ENCODE measurements at regions not wholly inside any gene's neighbourhood (a gene's known extent, or its start where the extent isn't known, plus 50 kb on each side); places are given as distances from the start of the nearest gene placed in this dataset.

GRCh38 chr12:60501124-60501729 is 905.4 kb downstream of the SLC16A7 start:
- no peak for ATAC-seq
- Histone ChIP-seq H3K9me3 (no peaks in the 10 kb centered on the region), H3K4me1 (no peaks in the 10 kb centered on the region), H3K36me3 (no peaks in the 10 kb centered on the region), H3K27me3 (no peaks in the 10 kb centered on the region), H3K27ac (no peak overlapping the region), H3K4me3 (no peak overlapping the region)
- intact Hi-C loops (cut with DNase I) = no loop called here
- TF ChIP-seq POLR2A (IDR thresholded peaks at IDR 0.05) (no peak), CTCF (IDR thresholded peaks at IDR 0.05) (no peak)
- WGBS (ENCODE audit: insufficient coverage, low coverage, low lambda C conversion rate, missing lambda C conversion rate) = 28% methylated on average over 2 of the region's 2 CpGs
- no peak for DNase-seq

- intact Hi-C loops (cut with DNase I) = no loop called here
- DNase-seq (no peak), ATAC-seq (no peak)
- TF ChIP-seq POLR2A (IDR thresholded peaks at IDR 0.05) (no peak), CTCF (IDR thresholded peaks at IDR 0.05) (no peak)
- H3K4me3 ChIP-seq = no peak overlapping the region
- no peaks in the 10 kb centered on the region for H3K9me3 ChIP-seq
- H3K27me3 ChIP-seq = no peaks in the 10 kb centered on the region
- H3K4me1 ChIP-seq = no peaks in the 10 kb centered on the region
- no peaks in the 10 kb centered on the region for H3K36me3 ChIP-seq
- 41% methylated on average over 5 of the region's 5 CpGs for WGBS (ENCODE audit: insufficient coverage, low coverage, low lambda C conversion rate, missing lambda C conversion rate)
- H3K27ac ChIP-seq = no peak overlapping the region
Observed at GRCh38 chr12:60522684-60523400, 927.0 kb downstream of the SLC16A7 start.

GRCh38 chr12:60529261-60529660 is 933.4 kb downstream of the SLC16A7 start:
- H3K4me1 ChIP-seq = no peaks in the 10 kb centered on the region
- no peak overlapping the region for H3K27ac ChIP-seq
- ATAC-seq (no peak), DNase-seq (no peak)
- no peak for TF ChIP-seq CTCF (IDR thresholded peaks at IDR 0.05)
- TF ChIP-seq POLR2A (IDR thresholded peaks at IDR 0.05) = no peak
- intact Hi-C loops (cut with DNase I) = no loop called here
- H3K9me3 ChIP-seq = no peaks in the 10 kb centered on the region
- no peak overlapping the region for H3K4me3 ChIP-seq
- WGBS (ENCODE audit: insufficient coverage, low coverage, low lambda C conversion rate, missing lambda C conversion rate) = no CpG with 5 or more reads among the region's 1 CpG
- H3K27me3 ChIP-seq = no peaks in the 10 kb centered on the region
- H3K36me3 ChIP-seq = no peaks in the 10 kb centered on the region

GRCh38 chr12:60529723-60530122 is 933.9 kb downstream of the SLC16A7 start:
- H3K27ac ChIP-seq = no peak overlapping the region
- TF ChIP-seq CTCF (IDR thresholded peaks at IDR 0.05) (no peak), POLR2A (IDR thresholded peaks at IDR 0.05) (no peak)

More at GRCh38 chr12:60529723-60530122, 933.9 kb downstream of the SLC16A7 start:
- Histone ChIP-seq H3K9me3 (no peaks in the 10 kb centered on the region), H3K36me3 (no peaks in the 10 kb centered on the region), H3K4me3 (no peak overlapping the region), H3K4me1 (no peaks in the 10 kb centered on the region), H3K27me3 (no peaks in the 10 kb centered on the region)
- DNase-seq (peak in 1 of 3 donors; percentile 19), ATAC-seq (no peak)
- 60% methylated on average over 1 of the region's 1 CpG for WGBS (ENCODE audit: insufficient coverage, low coverage, low lambda C conversion rate, missing lambda C conversion rate)
- intact Hi-C loops (cut with DNase I) = no loop called here

All from right lobe of liver (tissue), 6 donors.